22Rv1 (cell line): ENCODE measurements at regions not wholly inside any gene's neighbourhood (a gene's known extent, or its start where the extent isn't known, plus 50 kb on each side); places are given as distances from the start of the nearest gene placed in this dataset.

ENCODE experiments used
- ZFX ChIP-seq: fragments of 450-650 bp; IDR thresholded peaks from 2 replicates; pipeline ENCODE4 v1.6.1; 2017; ENCODE audit warnings: antibody characterized with exemption, borderline replicate concordance
- TF ChIP-seq, protein P1 (sequence below): fragments of 450-650 bp; IDR thresholded peaks from 2 replicates; pipeline ENCODE4 v1.5.1; 2017; ENCODE audit warnings: mild to moderate bottlenecking

DNA sequence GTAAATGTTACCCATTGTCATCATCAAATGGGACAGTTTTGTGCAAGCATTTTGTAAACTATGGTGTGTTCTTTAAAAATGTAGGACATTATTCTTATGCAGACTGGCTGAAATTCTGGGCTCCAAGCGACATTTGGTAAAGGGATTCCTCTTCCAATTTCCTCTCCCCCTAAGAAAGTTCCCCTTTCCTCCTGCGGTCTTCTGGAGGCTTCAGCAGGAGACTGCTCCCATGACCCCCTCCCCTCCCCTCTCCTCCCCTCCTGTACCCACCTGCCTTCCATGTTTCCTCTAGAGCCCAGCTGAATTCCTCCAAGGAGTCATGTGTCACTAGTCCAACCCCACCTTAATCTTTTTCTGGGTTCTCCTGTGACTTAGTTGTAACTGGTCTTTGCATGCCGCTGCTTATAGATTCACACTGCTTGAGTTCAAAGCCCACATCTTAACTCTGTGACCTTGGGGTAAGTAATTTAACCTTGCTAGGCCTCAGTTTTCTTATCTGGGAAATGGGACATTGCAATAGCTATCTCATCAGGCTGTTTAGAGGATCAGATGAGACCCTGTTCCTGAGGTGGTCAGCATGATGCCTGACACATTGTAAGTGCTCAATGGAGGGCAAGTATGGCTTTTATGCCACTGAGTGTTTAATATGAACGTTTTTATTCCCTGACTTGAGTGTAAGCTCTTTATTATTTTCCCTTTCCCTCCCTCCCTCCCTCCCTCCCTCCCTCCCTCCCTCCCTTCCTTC lies 69.9 kb upstream of the WDR26 start:
- TF ChIP-seq, protein P1, sequence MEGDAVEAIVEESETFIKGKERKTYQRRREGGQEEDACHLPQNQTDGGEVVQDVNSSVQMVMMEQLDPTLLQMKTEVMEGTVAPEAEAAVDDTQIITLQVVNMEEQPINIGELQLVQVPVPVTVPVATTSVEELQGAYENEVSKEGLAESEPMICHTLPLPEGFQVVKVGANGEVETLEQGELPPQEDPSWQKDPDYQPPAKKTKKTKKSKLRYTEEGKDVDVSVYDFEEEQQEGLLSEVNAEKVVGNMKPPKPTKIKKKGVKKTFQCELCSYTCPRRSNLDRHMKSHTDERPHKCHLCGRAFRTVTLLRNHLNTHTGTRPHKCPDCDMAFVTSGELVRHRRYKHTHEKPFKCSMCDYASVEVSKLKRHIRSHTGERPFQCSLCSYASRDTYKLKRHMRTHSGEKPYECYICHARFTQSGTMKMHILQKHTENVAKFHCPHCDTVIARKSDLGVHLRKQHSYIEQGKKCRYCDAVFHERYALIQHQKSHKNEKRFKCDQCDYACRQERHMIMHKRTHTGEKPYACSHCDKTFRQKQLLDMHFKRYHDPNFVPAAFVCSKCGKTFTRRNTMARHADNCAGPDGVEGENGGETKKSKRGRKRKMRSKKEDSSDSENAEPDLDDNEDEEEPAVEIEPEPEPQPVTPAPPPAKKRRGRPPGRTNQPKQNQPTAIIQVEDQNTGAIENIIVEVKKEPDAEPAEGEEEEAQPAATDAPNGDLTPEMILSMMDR, result no peak
- no peak for TF ChIP-seq ZFX
